Astrocyte of the spinal cord (primary cell): ENCODE measurements at regions not wholly inside any gene's neighbourhood (a gene's known extent, or its start where the extent isn't known, plus 50 kb on each side); places are given as distances from the start of the nearest gene placed in this dataset.
"Not testable (repeated sequence)": the region's sequence is repeated elsewhere in the genome, so short reads cannot be mapped to it uniquely, and the experiment has no call there.

Source experiments
- DNase-seq: peaks from one replicate; pipeline ENCODE4 v3.0.0; 2011; ENCODE audit warnings: low read depth, low spot score
- H3K4me3 ChIP-seq: 2 replicates; pipeline ENCODE4 v1.5.1; 2011; ENCODE audit warnings: low read depth, mild to moderate bottlenecking, low read length, moderate library complexity
- in situ Hi-C: cut with HindIII; loops from 2 replicates; pipeline ENCODE4 v1.10.0; 2017; ENCODE audit warnings: low sequenced_read_pairs
- TF ChIP-seq, protein P1 (sequence below): IDR thresholded peaks from 2 replicates; pipeline ENCODE4 v1.5.1; 2012; ENCODE audit warnings: low read depth, mild to moderate bottlenecking, low read length, inconsistent platforms

DNA sequence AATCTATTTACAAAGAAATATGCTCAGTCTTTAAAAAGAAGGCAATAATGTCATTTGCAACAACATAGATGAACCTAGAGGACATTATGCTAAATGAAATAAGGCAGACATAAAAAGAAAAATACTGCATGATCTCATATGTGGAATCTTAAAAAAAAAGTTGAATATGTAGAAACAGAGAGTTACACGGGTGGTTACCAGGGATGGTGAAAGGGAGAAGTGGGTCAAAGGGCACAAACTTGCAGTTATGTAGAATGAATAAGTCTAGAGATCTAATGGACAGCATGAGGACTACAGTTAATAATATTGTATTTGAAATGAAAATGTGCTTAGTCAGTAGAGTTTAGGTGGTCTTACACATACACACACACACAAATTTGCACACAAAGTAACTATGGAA is 88.2 kb upstream of the CCDC71L start:
- no peak overlapping the region for H3K4me3 ChIP-seq
- in situ Hi-C loops: no loop called here
- DNase-seq: no peak
- TF ChIP-seq, protein P1, sequence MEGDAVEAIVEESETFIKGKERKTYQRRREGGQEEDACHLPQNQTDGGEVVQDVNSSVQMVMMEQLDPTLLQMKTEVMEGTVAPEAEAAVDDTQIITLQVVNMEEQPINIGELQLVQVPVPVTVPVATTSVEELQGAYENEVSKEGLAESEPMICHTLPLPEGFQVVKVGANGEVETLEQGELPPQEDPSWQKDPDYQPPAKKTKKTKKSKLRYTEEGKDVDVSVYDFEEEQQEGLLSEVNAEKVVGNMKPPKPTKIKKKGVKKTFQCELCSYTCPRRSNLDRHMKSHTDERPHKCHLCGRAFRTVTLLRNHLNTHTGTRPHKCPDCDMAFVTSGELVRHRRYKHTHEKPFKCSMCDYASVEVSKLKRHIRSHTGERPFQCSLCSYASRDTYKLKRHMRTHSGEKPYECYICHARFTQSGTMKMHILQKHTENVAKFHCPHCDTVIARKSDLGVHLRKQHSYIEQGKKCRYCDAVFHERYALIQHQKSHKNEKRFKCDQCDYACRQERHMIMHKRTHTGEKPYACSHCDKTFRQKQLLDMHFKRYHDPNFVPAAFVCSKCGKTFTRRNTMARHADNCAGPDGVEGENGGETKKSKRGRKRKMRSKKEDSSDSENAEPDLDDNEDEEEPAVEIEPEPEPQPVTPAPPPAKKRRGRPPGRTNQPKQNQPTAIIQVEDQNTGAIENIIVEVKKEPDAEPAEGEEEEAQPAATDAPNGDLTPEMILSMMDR: no peak

DNA sequence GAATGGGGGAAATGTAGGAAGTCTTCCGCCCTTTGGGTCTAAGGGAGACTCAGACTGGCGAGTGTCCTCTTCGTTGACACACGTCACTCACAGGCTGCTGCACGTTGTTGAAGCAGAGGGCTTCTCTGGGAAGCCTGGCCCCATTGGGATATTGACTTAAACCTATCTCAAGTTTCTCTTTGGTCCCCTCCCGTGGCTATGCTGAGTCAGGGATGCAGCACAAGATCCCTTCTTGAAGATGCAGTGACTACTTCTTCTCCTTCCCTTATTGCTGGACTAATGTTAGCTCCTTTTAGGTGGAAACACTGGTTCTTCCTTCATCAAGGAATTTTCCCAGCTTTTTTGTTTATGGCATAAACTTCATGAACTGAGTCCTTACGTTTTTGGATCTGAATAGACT is 89.8 kb upstream of the CCDC71L start:
- DNase-seq: no peak
- TF ChIP-seq, protein P1: no peak
- H3K4me3 ChIP-seq: no peak overlapping the region
- in situ Hi-C loops: no loop called here

DNA sequence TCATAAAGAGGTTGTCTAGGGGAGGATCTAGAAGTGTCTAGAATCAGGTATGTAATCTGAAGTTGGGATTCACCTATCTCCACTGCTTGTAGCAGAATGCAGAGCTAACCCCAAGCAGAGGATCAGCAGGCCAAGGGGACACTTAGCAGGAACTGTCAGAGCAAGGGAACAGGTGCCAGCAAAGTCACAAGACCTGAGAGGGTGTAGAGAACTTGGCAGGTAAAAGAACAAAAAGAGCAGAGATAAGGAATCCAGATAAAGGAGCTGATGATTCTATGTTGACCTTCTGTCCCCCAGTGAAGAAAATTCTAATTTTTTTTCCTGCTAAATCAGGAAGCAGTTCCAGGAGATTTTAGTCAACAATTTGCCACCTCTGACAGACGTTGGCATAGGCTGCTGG is 91.4 kb upstream of the CCDC71L start:
- no peak for DNase-seq
- TF ChIP-seq, protein P1: no peak
- H3K4me3 ChIP-seq: no peak overlapping the region
- in situ Hi-C loops: no loop called here

DNA sequence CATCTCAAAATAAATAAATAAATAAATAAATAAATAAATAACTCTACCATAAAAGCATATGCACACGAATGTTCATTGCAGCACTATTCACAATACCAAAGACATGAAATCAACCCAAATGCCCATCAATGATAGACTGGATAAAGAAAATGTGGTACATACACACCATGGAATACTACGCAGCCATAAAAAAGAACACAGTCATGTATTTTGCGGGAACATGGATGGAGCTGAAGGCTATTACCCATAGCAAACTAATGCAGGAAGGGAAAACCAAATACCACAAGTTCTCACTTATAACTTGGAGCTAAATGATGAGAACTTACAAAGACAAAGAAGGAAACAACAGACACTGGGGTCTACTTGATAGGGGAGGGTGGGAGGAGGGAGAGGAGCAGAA is 94.1 kb upstream of the CCDC71L start:
- in situ Hi-C loops, H3K4me3 ChIP-seq, DNase-seq: not testable (repeated sequence)

DNA sequence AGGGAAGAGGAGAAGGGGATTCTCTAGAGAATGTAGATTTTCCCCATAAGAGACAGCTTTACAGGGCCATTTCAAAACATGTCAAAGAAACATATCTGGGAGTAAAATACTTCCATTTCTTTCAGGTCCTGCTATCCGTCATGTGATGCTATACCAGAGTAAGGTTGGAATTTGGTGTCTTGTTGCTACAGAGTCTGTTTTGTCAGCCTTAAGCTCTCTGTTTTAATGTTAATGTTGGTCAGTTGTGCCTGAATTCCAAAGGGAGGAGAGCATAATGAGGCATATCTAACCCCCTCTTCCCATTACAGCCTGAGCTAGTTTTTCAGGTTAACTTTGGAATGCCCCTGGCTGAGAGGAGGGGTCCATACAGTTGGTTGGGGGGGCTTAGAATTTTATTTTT is 94.7 kb upstream of the CCDC71L start:
- in situ Hi-C loops: no loop called here
- H3K4me3 ChIP-seq: no peak overlapping the region
- TF ChIP-seq, protein P1: no peak
- no peak for DNase-seq

DNA sequence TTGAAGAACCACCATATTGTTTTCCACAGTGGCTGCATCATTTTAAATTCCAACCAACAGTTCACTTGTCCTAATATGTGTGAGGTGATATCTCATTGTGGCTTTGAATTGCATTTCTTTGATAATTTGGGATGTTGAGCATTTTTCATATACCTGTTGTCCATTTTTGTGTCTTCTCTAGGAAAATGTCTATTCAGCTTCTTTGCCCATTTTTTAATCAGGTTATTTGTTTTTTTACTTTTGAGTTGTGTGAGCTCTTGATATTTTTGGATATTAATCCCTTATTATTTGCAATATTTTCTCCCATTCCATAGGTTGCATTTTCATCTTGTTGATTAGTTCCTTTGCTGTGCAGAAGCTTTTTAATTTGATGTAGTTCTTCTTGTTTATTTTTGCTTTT is 95.1 kb upstream of the CCDC71L start:
- no peak for DNase-seq
- TF ChIP-seq, protein P1: no peak
- in situ Hi-C loops: no loop called here
- no peak overlapping the region for H3K4me3 ChIP-seq

DNA sequence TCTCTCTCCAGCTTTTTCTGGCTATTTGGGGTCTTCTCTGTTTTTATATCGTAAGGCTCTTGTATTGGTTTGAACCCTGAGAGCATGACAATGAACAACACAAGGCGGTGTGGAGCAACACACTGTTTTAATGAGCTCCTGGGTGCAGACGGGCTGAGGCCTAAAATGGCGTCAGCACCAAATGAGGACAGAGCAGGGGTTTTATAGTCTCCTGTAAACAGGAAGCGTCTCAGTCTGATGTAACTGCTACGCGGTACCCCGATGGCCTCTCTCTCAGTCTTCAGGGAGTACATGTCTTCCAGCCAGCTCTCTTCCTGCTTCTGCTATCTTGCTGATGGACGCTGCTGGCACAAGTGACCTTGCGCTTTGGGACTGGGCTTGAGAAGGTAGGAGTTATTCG is 95.9 kb upstream of the CCDC71L start:
- TF ChIP-seq, protein P1: no peak
- H3K4me3 ChIP-seq: no peak overlapping the region
- in situ Hi-C loops: no loop called here
- DNase-seq: no peak
